HepG2 (cell line): ENCODE measurements at regions not wholly inside any gene's neighbourhood (a gene's known extent, or its start where the extent isn't known, plus 50 kb on each side); places are given as distances from the start of the nearest gene placed in this dataset.

Experiments used
- ETV5 ChIP-seq: IDR thresholded peaks from 2 replicates; pipeline ENCODE4 v1.6.1; 2018; ENCODE audit warnings: missing biosample characterization, missing genetic modification reagents, inconsistent platforms, borderline replicate concordance
- JUNB ChIP-seq: sonication (generic); formaldehyde crosslinking; IDR thresholded peaks from 2 replicates; pipeline ENCODE4 v1.8.0; 2022; ENCODE audit warnings: missing genetic modification reagents, mild to moderate bottlenecking, borderline replicate concordance
- MXD4 ChIP-seq: IDR thresholded peaks from 2 replicates; pipeline ENCODE4 v1.6.1; 2016; ENCODE audit warnings: mild to moderate bottlenecking, missing biosample characterization, missing genetic modification reagents
- NRL ChIP-seq: sonication (generic); formaldehyde crosslinking; IDR thresholded peaks from 2 replicates; pipeline ENCODE4 v1.5.0; 2020; ENCODE audit warnings: missing genetic modification reagents, mild to moderate bottlenecking, moderate library complexity, borderline replicate concordance
- SP5 ChIP-seq: IDR thresholded peaks from 2 replicates; pipeline ENCODE4 v1.6.1; 2016; ENCODE audit warnings: low read depth, borderline replicate concordance
- TFAP4 ChIP-seq: sonication (generic); IDR thresholded peaks from 2 replicates; pipeline ENCODE4 v1.6.1; 2016; ENCODE audit warnings: low read depth, borderline replicate concordance
- THAP11 ChIP-seq: IDR thresholded peaks from 2 replicates; pipeline ENCODE4 v1.6.1; 2016; ENCODE audit warnings: missing biosample characterization, missing genetic modification reagents
- ZBTB34 ChIP-seq: sonication (generic); formaldehyde crosslinking; IDR thresholded peaks from 2 replicates; pipeline ENCODE4 v1.8.0; 2022; ENCODE audit warnings: mild to moderate bottlenecking, missing genetic modification reagents
- ZNF34 ChIP-seq: sonication (generic); formaldehyde crosslinking; IDR thresholded peaks from 2 replicates; pipeline ENCODE4 v1.4.0; 2020; ENCODE audit warnings: mild to moderate bottlenecking, missing genetic modification reagents, borderline replicate concordance
- ZNF564 ChIP-seq: sonication (generic); formaldehyde crosslinking; IDR thresholded peaks from 2 replicates; pipeline ENCODE4 v1.8.1; 2023; ENCODE audit warnings: mild to moderate bottlenecking, missing genetic modification reagents
- ZNF652 ChIP-seq: IDR thresholded peaks from 2 replicates; pipeline ENCODE4 v1.6.1; 2016; ENCODE audit warnings: low read depth, borderline replicate concordance
- ZNF776 ChIP-seq: sonication (generic); formaldehyde crosslinking; IDR thresholded peaks from 2 replicates; pipeline ENCODE4 v1.4.0; 2020; ENCODE audit warnings: mild to moderate bottlenecking, missing genetic modification reagents
- ZNF841 ChIP-seq: sonication (generic); formaldehyde crosslinking; IDR thresholded peaks from 2 replicates; pipeline ENCODE4 v1.8.1; 2023; ENCODE audit warnings: missing genetic modification reagents, borderline replicate concordance
- TF ChIP-seq, protein P1 (sequence below): IDR thresholded peaks from 2 replicates; pipeline ENCODE4 v1.6.1; 2016; ENCODE audit warnings: missing genetic modification reagents, missing compliant biosample characterization
- TF ChIP-seq, protein P2 (sequence below): sonication (generic); formaldehyde crosslinking; IDR thresholded peaks from 2 replicates; pipeline ENCODE4 v1.4.0; 2020; ENCODE audit warnings: missing genetic modification reagents, borderline replicate concordance
- TF ChIP-seq, protein P3 (sequence below): sonication (generic); formaldehyde crosslinking; IDR thresholded peaks from 2 replicates; pipeline ENCODE4 v1.4.0; 2020; ENCODE audit warnings: missing genetic modification reagents, borderline replicate concordance
- TF ChIP-seq, protein P4 (sequence below): sonication (generic); formaldehyde crosslinking; IDR thresholded peaks from 2 replicates; pipeline ENCODE4 v1.4.0; 2020; ENCODE audit warnings: missing genetic modification reagents, low read depth, mild to moderate bottlenecking, borderline replicate concordance
- TF ChIP-seq, protein P5 (sequence below): sonication (generic); formaldehyde crosslinking; IDR thresholded peaks from 2 replicates; pipeline ENCODE4 v1.9.0; 2021; ENCODE audit warnings: missing genetic modification reagents, borderline replicate concordance

- TF ChIP-seq, protein P1, sequence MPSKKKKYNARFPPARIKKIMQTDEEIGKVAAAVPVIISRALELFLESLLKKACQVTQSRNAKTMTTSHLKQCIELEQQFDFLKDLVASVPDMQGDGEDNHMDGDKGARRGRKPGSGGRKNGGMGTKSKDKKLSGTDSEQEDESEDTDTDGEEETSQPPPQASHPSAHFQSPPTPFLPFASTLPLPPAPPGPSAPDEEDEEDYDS (CRISPR knock-in tag), result peak; percentile 12; the same call in 1 of the 2 replicates
- TF ChIP-seq JUNB (CRISPR knock-in tag), result no peak
- no peak for TF ChIP-seq ZNF652
- no peak for TF ChIP-seq ZNF34 (CRISPR knock-in tag)
- TF ChIP-seq SP5 (CRISPR knock-in tag), result 0 out of 2 replicates have a peak, but pooled peaks have one; percentile 9
- no peak for TF ChIP-seq ZNF841 (CRISPR knock-in tag)
- no peak for TF ChIP-seq NRL (CRISPR knock-in tag)
- TF ChIP-seq ZNF776 (CRISPR knock-in tag), result peak; percentile 18; the same call in 1 of the 2 replicates
- 0 out of 2 replicates have a peak, but pooled peaks have one; percentile 15 for TF ChIP-seq THAP11 (CRISPR knock-in tag)
- TF ChIP-seq, protein P2, sequence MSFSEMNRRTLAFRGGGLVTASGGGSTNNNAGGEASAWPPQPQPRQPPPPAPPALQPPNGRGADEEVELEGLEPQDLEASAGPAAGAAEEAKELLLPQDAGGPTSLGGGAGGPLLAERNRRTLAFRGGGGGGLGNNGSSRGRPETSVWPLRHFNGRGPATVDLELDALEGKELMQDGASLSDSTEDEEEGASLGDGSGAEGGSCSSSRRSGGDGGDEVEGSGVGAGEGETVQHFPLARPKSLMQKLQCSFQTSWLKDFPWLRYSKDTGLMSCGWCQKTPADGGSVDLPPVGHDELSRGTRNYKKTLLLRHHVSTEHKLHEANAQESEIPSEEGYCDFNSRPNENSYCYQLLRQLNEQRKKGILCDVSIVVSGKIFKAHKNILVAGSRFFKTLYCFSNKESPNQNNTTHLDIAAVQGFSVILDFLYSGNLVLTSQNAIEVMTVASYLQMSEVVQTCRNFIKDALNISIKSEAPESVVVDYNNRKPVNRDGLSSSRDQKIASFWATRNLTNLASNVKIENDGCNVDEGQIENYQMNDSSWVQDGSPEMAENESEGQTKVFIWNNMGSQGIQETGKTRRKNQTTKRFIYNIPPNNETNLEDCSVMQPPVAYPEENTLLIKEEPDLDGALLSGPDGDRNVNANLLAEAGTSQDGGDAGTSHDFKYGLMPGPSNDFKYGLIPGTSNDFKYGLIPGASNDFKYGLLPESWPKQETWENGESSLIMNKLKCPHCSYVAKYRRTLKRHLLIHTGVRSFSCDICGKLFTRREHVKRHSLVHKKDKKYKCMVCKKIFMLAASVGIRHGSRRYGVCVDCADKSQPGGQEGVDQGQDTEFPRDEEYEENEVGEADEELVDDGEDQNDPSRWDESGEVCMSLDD (CRISPR knock-in tag), result no peak
- no peak for TF ChIP-seq ZNF564
- TF ChIP-seq ZBTB34, result no peak
- TF ChIP-seq, protein P3, sequence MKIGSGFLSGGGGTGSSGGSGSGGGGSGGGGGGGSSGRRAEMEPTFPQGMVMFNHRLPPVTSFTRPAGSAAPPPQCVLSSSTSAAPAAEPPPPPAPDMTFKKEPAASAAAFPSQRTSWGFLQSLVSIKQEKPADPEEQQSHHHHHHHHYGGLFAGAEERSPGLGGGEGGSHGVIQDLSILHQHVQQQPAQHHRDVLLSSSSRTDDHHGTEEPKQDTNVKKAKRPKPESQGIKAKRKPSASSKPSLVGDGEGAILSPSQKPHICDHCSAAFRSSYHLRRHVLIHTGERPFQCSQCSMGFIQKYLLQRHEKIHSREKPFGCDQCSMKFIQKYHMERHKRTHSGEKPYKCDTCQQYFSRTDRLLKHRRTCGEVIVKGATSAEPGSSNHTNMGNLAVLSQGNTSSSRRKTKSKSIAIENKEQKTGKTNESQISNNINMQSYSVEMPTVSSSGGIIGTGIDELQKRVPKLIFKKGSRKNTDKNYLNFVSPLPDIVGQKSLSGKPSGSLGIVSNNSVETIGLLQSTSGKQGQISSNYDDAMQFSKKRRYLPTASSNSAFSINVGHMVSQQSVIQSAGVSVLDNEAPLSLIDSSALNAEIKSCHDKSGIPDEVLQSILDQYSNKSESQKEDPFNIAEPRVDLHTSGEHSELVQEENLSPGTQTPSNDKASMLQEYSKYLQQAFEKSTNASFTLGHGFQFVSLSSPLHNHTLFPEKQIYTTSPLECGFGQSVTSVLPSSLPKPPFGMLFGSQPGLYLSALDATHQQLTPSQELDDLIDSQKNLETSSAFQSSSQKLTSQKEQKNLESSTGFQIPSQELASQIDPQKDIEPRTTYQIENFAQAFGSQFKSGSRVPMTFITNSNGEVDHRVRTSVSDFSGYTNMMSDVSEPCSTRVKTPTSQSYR (CRISPR knock-in tag), result peak; percentile 71
- TF ChIP-seq, protein P4, sequence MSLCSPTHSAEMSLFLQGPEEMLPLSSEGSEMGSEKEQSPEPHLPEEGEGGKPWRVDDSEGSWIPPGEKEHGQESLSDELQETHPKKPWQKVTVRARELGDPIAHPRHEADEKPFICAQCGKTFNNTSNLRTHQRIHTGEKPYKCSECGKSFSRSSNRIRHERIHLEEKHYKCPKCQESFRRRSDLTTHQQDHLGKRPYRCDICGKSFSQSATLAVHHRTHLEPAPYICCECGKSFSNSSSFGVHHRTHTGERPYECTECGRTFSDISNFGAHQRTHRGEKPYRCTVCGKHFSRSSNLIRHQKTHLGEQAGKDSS (CRISPR knock-in tag), result peak; percentile 54; the same call in 1 of the 2 replicates
- TF ChIP-seq ETV5, result peak; percentile 84
- TF ChIP-seq, protein P5, sequence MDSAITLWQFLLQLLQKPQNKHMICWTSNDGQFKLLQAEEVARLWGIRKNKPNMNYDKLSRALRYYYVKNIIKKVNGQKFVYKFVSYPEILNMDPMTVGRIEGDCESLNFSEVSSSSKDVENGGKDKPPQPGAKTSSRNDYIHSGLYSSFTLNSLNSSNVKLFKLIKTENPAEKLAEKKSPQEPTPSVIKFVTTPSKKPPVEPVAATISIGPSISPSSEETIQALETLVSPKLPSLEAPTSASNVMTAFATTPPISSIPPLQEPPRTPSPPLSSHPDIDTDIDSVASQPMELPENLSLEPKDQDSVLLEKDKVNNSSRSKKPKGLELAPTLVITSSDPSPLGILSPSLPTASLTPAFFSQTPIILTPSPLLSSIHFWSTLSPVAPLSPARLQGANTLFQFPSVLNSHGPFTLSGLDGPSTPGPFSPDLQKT (CRISPR knock-in tag), result no peak
- 0 out of 2 replicates have a peak, but pooled peaks have one; percentile 43 for TF ChIP-seq MXD4 (CRISPR knock-in tag)
- peak; percentile 70; the same call in 1 of the 2 replicates for TF ChIP-seq TFAP4
These were observed 67.1 kb upstream of the ZNF469 start (continued) for GRCh38 chr16:88315543-88316105.
